Mammary epithelial cell (primary cell): ENCODE measurements at regions not wholly inside any gene's neighbourhood (a gene's known extent, or its start where the extent isn't known, plus 50 kb on each side); places are given as distances from the start of the nearest gene placed in this dataset.

Experiments used
- EZH2 ChIP-seq: IDR thresholded peaks from 2 replicates; pipeline ENCODE4 v1.6.1; 2012; ENCODE audit warnings: low read length, inconsistent platforms, borderline replicate concordance
- TF ChIP-seq, protein P1 (sequence below), 2 donors: IDR thresholded peaks in 1 of 2; conservative IDR thresholded peaks in 1 of 2; 2 replicates each; pipeline ENCODE4 v1.5.1; 2011 to 2012; ENCODE audit warnings: inconsistent platforms in 2 of 2, low read length in 2 of 2, mild to moderate bottlenecking in 2 of 2, control low read depth in 1 of 2, low read depth in 1 of 2; ENCODE audit not compliant: insufficient read depth in 1 of 2; ENCODE audit errors: extremely low read depth in 1 of 2

- TF ChIP-seq, protein P1, sequence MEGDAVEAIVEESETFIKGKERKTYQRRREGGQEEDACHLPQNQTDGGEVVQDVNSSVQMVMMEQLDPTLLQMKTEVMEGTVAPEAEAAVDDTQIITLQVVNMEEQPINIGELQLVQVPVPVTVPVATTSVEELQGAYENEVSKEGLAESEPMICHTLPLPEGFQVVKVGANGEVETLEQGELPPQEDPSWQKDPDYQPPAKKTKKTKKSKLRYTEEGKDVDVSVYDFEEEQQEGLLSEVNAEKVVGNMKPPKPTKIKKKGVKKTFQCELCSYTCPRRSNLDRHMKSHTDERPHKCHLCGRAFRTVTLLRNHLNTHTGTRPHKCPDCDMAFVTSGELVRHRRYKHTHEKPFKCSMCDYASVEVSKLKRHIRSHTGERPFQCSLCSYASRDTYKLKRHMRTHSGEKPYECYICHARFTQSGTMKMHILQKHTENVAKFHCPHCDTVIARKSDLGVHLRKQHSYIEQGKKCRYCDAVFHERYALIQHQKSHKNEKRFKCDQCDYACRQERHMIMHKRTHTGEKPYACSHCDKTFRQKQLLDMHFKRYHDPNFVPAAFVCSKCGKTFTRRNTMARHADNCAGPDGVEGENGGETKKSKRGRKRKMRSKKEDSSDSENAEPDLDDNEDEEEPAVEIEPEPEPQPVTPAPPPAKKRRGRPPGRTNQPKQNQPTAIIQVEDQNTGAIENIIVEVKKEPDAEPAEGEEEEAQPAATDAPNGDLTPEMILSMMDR (conservative IDR thresholded peaks at IDR 0.05 in 1 of 2, IDR thresholded peaks at IDR 0.05 in 1 of 2; ENCODE audit: extremely low read depth in 1 of 2, insufficient read depth in 1 of 2, low read depth in 1 of 2, low read length in 2 of 2), result no peak
- TF ChIP-seq EZH2, result no peak
These were observed 145.8 kb downstream of the MSN start for GRCh38 chrX:65813245-65813644.
